ENCODE measurements at regions not wholly inside any gene's neighbourhood (a gene's known extent, or its start where the extent isn't known, plus 50 kb on each side); places are given as distances from the start of the nearest gene placed in this dataset.

DNA sequence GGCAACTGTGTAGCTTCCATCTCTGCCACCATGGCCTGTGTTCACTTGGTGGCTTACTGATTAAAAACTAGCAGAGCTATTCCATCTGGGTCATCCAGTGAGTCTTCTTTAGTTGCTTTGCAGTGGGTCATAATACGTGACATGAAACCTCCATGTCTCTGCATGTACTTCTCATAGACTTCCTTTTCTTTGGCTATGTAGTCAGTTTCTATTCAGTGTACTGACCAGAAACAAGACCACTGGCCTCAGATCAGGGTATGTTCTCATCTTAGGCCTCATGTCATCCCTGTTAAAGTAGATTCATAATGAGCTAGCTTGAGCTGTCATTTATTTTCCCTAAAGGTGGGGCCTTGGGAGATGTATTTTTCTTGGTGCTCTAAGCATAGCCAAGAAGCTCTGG is 195.2 kb downstream of the CCNG2 start:
- TF ChIP-seq, protein P1, sequence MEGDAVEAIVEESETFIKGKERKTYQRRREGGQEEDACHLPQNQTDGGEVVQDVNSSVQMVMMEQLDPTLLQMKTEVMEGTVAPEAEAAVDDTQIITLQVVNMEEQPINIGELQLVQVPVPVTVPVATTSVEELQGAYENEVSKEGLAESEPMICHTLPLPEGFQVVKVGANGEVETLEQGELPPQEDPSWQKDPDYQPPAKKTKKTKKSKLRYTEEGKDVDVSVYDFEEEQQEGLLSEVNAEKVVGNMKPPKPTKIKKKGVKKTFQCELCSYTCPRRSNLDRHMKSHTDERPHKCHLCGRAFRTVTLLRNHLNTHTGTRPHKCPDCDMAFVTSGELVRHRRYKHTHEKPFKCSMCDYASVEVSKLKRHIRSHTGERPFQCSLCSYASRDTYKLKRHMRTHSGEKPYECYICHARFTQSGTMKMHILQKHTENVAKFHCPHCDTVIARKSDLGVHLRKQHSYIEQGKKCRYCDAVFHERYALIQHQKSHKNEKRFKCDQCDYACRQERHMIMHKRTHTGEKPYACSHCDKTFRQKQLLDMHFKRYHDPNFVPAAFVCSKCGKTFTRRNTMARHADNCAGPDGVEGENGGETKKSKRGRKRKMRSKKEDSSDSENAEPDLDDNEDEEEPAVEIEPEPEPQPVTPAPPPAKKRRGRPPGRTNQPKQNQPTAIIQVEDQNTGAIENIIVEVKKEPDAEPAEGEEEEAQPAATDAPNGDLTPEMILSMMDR (IDR thresholded peaks at IDR 0.05 in 8 of 11, conservative IDR thresholded peaks at IDR 0.05 in 3 of 11) = no peak
- TF ChIP-seq POLR2A (IDR thresholded peaks at IDR 0.05) (no peak), POLR2AphosphoS5 (IDR thresholded peaks at IDR 0.05) (no peak)

Data from spleen (tissue), 7 donors.